ENCODE measurements at regions not wholly inside any gene's neighbourhood (a gene's known extent, or its start where the extent isn't known, plus 50 kb on each side); places are given as distances from the start of the nearest gene placed in this dataset.

DNA sequence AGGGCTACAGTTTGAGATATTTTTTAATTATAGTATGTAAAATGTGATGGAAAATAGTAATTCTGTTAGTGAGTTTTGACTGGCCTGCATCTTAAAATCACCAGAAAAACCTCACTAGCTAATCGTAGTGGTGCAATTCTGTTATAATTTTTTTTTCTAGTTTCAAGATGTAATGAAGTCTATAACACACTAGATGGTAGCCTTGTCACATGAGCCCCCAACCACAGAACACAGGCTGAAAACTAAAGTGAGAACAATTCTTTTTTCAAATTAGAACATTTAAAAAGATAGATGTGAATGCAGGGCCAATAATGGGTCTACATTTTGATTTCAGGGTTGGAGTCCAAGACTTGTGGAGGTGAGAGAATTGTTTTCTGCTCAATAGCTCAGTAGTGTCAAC lies 83.3 kb upstream of the KCNH8 start:
- peak in 1 of 2 donors; percentile 17 for DNase-seq (ENCODE audit: low read depth in 2 of 2)
- H3K4me3 ChIP-seq (replicated peaks in 1 of 2; ENCODE audit: low read depth in 2 of 2, low read length in 2 of 2): no peak overlapping the region
- TF ChIP-seq, protein P1, sequence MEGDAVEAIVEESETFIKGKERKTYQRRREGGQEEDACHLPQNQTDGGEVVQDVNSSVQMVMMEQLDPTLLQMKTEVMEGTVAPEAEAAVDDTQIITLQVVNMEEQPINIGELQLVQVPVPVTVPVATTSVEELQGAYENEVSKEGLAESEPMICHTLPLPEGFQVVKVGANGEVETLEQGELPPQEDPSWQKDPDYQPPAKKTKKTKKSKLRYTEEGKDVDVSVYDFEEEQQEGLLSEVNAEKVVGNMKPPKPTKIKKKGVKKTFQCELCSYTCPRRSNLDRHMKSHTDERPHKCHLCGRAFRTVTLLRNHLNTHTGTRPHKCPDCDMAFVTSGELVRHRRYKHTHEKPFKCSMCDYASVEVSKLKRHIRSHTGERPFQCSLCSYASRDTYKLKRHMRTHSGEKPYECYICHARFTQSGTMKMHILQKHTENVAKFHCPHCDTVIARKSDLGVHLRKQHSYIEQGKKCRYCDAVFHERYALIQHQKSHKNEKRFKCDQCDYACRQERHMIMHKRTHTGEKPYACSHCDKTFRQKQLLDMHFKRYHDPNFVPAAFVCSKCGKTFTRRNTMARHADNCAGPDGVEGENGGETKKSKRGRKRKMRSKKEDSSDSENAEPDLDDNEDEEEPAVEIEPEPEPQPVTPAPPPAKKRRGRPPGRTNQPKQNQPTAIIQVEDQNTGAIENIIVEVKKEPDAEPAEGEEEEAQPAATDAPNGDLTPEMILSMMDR (IDR thresholded peaks at IDR 0.05; ENCODE audit: low read depth, low read length): no peak

DNA sequence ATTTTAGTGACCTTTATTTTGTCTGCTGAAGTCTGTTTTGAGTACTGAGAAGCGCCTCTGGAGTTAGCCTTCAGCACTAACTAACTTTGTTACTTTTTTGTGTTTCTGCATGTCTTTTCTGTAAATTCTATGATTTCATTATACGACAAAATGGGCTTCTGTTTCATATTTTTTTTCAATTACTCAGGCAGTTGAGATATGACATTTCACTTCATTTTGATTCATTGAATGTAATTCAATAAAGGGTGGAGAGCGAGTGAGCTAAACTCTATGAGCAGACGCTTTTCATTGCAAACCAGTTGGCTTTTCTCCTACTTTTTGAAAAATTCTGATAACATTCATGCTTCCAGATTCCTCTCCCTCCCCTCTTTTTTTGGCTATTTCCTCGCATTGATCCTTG lies 84.4 kb upstream of the KCNH8 start:
- H3K4me3 ChIP-seq (replicated peaks in 1 of 2; ENCODE audit: low read depth in 2 of 2, low read length in 2 of 2): no peak overlapping the region
- TF ChIP-seq, protein P1 (IDR thresholded peaks at IDR 0.05; ENCODE audit: low read depth, low read length): no peak
- DNase-seq (ENCODE audit: low read depth in 2 of 2): no peak

DNA sequence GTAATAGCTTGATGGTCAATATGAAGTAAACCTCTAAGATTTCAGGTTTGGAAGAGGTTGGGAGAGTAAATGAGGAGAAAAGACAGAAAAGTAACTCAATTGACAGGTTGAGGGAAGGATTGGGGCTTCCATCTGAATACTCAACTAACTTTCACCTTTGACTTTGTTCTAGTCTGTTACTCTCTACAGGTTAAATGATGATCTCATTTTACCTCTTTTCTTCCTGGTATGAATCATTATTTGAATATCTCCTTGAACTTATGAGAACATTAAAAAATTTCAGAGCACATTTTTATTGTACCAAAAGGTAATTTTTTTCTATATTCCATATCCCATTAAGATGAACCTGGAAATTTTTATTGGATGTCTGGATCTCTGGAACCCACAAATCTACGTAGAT lies 87.9 kb upstream of the KCNH8 start:
- H3K4me3 ChIP-seq (replicated peaks in 1 of 2; ENCODE audit: low read depth in 2 of 2, low read length in 2 of 2): no peak overlapping the region
- DNase-seq (ENCODE audit: low read depth in 2 of 2): no peak
- TF ChIP-seq, protein P1 (IDR thresholded peaks at IDR 0.05; ENCODE audit: low read depth, low read length): no peak

DNA sequence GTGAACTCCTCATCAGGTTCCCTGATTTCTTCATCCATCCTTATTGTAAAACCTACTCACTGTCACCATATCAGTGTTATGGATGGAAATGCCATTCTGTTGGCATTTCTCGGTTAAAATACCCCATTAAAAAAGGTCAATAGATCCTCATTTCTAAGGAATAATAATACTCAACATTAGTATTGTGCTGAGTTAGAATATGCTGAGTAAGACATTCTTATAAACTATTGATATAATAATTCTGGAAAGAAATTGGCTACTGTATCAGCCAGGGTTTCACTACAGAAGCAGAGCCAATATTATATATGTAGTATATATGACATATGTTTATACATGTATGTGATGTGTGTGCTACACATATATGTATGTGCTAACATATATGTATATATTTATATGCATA lies 95.4 kb upstream of the KCNH8 start:
- H3K4me3 ChIP-seq (replicated peaks in 1 of 2; ENCODE audit: low read depth in 2 of 2, low read length in 2 of 2): no peak overlapping the region
- no peak for DNase-seq (ENCODE audit: low read depth in 2 of 2)
- TF ChIP-seq, protein P1 (IDR thresholded peaks at IDR 0.05; ENCODE audit: low read depth, low read length): no peak

DNA sequence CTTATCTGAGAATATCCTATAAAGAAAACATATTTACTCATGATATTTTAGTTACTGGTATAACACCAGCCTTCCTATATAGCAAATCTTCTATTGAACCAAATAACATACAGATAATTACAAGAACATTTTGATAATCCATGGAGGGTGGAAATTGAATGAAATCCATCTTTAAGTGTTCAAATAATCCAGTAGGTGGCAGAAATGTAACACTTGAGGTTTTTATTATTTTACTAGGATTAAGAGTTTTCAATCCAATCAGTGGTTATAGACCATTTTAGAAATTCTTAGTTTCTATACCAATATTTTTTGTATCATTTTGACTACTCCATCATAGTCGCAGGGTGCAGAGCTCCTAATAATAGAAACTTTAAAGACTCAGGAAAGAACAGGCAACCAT lies 101.9 kb upstream of the KCNH8 start:
- TF ChIP-seq, protein P1 (IDR thresholded peaks at IDR 0.05; ENCODE audit: low read depth, low read length): no peak
- no peak overlapping the region for H3K4me3 ChIP-seq (replicated peaks in 1 of 2; ENCODE audit: low read depth in 2 of 2, low read length in 2 of 2)
- DNase-seq (ENCODE audit: low read depth in 2 of 2): peak in 1 of 2 donors; percentile 1

DNA sequence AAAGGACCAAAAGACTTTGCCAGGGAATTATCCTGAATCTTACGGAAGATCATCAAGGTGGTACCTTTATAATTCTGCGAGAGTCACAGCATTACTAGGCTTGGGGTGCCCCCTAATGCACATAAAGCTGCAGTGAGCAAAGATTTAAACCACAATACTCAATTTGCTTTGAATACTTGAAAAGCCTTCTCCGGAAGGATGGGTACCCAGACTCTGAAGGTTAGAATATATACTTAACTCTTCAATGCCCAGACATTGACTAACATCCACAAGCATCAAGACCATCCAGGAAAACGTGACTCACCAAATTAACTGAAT lies 117.8 kb upstream of the KCNH8 start:
- no peak overlapping the region for H3K4me3 ChIP-seq (replicated peaks in 1 of 2; ENCODE audit: low read depth in 2 of 2, low read length in 2 of 2)
- TF ChIP-seq, protein P1 (IDR thresholded peaks at IDR 0.05; ENCODE audit: low read depth, low read length): no peak
- DNase-seq (ENCODE audit: low read depth in 2 of 2): no peak

DNA sequence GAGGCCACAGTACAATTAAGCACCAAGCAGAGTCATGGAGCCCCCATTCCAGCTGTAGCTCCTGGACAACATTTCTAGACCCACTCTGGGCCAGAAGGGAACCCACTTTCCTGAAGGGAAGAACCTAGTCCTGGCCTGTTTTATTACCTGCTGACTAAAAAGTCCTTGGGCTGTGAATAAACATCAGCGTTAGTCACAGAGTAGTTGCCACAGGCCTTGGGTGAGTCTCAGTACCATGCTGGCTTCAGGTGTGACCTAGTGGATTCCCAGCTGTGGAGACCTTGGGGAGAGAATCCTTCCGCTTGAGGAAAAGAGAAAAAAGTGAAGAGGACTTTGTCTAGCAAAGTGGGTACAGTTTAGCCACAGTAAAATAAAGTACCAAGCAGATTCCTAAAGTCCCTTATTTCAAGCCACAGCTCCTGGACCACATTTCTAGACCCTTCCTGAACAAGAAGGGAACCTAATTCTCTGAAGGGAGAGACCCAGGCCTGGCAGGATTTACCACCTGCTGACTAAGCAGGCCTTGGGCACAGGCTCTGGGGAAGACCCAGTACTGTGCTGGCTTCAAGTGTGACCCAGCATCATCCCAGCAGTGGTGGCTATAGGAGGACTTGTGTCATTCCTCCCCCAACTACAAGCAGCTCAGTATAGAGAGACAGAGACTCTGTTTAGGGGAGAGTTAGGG lies 118.3 kb upstream of the KCNH8 start:
- TF ChIP-seq, protein P1 (IDR thresholded peaks at IDR 0.05; ENCODE audit: low read depth, low read length): no peak
- H3K4me3 ChIP-seq (replicated peaks in 1 of 2; ENCODE audit: low read depth in 2 of 2, low read length in 2 of 2): no peak overlapping the region
- no peak for DNase-seq (ENCODE audit: low read depth in 2 of 2)
